ENCODE measurements at regions not wholly inside any gene's neighbourhood (a gene's known extent, or its start where the extent isn't known, plus 50 kb on each side); places are given as distances from the start of the nearest gene placed in this dataset.

DNA sequence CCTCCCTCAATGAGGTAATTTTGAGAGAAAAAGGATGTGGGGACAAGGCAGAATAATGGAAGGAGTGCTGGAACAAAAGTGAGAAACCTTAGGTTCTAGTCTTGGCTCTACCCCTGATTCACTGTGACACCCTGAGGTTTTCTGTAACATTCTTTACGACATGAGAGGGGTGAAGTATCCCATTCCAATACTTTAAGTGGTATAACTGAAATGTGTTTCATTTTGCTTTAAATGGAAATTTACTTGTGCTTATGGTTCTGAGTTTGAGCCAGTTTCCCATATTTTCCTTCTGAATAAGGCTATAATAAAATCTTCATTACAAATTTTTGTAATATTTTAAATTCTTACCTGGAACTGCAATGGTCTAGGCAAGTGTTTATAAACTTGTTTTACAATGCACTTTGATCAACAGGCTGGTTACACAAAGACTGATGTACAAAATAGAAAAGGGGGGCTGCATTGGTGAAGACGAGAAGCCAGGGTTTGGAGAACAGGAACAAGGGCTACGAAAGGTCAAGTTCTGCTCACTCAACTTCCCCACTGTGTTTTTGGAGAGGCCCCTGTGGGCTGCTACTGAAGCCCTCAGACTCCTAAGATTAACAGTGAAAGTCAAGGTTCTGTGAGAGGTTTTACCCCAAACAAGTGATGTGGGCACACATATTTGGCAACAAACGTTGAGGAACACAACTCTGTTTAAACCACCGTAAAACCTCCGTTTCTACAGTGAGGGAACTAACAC, 171.9 kb upstream of the ELL2 start:
- TF ChIP-seq, protein P1, sequence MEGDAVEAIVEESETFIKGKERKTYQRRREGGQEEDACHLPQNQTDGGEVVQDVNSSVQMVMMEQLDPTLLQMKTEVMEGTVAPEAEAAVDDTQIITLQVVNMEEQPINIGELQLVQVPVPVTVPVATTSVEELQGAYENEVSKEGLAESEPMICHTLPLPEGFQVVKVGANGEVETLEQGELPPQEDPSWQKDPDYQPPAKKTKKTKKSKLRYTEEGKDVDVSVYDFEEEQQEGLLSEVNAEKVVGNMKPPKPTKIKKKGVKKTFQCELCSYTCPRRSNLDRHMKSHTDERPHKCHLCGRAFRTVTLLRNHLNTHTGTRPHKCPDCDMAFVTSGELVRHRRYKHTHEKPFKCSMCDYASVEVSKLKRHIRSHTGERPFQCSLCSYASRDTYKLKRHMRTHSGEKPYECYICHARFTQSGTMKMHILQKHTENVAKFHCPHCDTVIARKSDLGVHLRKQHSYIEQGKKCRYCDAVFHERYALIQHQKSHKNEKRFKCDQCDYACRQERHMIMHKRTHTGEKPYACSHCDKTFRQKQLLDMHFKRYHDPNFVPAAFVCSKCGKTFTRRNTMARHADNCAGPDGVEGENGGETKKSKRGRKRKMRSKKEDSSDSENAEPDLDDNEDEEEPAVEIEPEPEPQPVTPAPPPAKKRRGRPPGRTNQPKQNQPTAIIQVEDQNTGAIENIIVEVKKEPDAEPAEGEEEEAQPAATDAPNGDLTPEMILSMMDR (IDR thresholded peaks at IDR 0.05) = no peak
- no peak for TF ChIP-seq TAF1 (IDR thresholded peaks at IDR 0.05; ENCODE audit: borderline replicate concordance, low read depth, low read length)
- TF ChIP-seq, protein P2, sequence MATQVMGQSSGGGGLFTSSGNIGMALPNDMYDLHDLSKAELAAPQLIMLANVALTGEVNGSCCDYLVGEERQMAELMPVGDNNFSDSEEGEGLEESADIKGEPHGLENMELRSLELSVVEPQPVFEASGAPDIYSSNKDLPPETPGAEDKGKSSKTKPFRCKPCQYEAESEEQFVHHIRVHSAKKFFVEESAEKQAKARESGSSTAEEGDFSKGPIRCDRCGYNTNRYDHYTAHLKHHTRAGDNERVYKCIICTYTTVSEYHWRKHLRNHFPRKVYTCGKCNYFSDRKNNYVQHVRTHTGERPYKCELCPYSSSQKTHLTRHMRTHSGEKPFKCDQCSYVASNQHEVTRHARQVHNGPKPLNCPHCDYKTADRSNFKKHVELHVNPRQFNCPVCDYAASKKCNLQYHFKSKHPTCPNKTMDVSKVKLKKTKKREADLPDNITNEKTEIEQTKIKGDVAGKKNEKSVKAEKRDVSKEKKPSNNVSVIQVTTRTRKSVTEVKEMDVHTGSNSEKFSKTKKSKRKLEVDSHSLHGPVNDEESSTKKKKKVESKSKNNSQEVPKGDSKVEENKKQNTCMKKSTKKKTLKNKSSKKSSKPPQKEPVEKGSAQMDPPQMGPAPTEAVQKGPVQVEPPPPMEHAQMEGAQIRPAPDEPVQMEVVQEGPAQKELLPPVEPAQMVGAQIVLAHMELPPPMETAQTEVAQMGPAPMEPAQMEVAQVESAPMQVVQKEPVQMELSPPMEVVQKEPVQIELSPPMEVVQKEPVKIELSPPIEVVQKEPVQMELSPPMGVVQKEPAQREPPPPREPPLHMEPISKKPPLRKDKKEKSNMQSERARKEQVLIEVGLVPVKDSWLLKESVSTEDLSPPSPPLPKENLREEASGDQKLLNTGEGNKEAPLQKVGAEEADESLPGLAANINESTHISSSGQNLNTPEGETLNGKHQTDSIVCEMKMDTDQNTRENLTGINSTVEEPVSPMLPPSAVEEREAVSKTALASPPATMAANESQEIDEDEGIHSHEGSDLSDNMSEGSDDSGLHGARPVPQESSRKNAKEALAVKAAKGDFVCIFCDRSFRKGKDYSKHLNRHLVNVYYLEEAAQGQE (IDR thresholded peaks at IDR 0.05; ENCODE audit: low read depth, low read length) = no peak
- TF ChIP-seq POLR2AphosphoS5 (IDR thresholded peaks at IDR 0.05; ENCODE audit: low read depth, low read length) = no peak

All from SK-N-SH (cell line).